ENCODE measurements at regions not wholly inside any gene's neighbourhood (a gene's known extent, or its start where the extent isn't known, plus 50 kb on each side); places are given as distances from the start of the nearest gene placed in this dataset.

DNA sequence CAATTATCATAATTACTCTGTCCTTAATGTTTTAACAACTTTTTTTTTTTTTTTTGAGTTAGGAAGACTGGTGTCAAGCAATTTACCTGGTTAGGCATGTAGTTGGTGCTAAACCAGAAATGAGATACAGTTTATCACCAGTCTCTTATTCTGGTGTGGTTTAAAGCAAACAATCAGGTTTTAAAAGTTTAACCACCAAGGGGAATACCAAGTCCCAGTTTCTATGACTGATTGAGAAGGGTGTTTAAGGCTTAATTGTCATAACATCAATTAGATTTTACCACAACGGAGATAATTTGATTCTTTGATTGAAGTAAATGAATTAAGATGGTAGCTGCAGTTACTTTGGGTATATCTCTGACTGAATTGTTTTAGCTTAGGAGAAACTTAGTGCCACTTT, 197.8 kb downstream of the TFAP2B start:
- no peak for DNase-seq (ENCODE audit: extremely low spot score)

DNA sequence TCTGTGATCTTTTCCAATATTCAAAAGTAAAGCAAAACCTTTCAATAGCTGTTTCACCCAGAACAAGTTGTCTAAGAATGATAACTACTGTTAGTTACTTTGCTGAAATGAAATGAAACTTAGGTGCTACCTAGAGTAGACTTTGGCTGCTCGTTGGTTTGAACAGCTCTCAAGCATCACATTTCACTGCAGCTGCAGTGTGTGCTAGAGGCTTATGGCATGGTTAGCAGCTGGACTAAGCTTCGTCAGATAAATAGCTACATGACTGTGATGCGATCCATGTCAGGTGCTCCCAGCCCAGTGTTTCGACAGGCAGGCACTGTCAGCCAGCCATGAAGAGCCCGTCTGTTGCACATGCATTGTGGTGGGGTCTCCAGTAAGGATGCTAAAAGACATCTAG, 201.1 kb downstream of the TFAP2B start:
- DNase-seq (ENCODE audit: extremely low spot score) = no peak
- TF ChIP-seq ELF4 (IDR thresholded peaks at IDR 0.05) = no peak
- TF ChIP-seq PKNOX1 (IDR thresholded peaks at IDR 0.05) = no peak
- no peak for TF ChIP-seq FOXK2 (IDR thresholded peaks at IDR 0.05)
- TF ChIP-seq SUZ12 (IDR thresholded peaks at IDR 0.05) = no peak
- no peak for TF ChIP-seq ZNF384 (IDR thresholded peaks at IDR 0.05)
- CTCF ChIA-PET = no interaction called here
- POLR2A ChIA-PET = no interaction called here

More for the DNA sequence above, 197.8 kb downstream of the TFAP2B start:
- CTCF ChIA-PET = no interaction called here
- TF ChIP-seq SUZ12 (IDR thresholded peaks at IDR 0.05) (no peak), FOXM1 (IDR thresholded peaks at IDR 0.05; ENCODE audit: borderline replicate concordance) (no peak), FOXK2 (IDR thresholded peaks at IDR 0.05) (no peak), SP1 (IDR thresholded peaks at IDR 0.05) (no peak), LEF1 (IDR thresholded peaks at IDR 0.05; ENCODE audit: borderline replicate concordance) (no peak), BHLHE40 (IDR thresholded peaks at IDR 0.05; ENCODE audit: borderline replicate concordance) (no peak), CTBP1 (IDR thresholded peaks at IDR 0.05; ENCODE audit: borderline replicate concordance) (no peak), TARDBP (IDR thresholded peaks at IDR 0.05) (no peak), NFRKB (IDR thresholded peaks at IDR 0.05) (no peak), FOXA1 (IDR thresholded peaks at IDR 0.05) (no peak), ARNT (IDR thresholded peaks at IDR 0.05) (no peak), PKNOX1 (IDR thresholded peaks at IDR 0.05) (no peak), HDGF (IDR thresholded peaks at IDR 0.05; ENCODE audit: borderline replicate concordance) (no peak), L3MBTL2 (conservative IDR thresholded peaks at IDR 0.05) (no peak)
- POLR2A ChIA-PET = no interaction called here

- ChIA-PET CTCF (no interaction called here), POLR2A (no interaction called here)
- TF ChIP-seq CTBP1 (IDR thresholded peaks at IDR 0.05; ENCODE audit: borderline replicate concordance) (no peak), FOXM1 (IDR thresholded peaks at IDR 0.05; ENCODE audit: borderline replicate concordance) (no peak), HDGF (IDR thresholded peaks at IDR 0.05; ENCODE audit: borderline replicate concordance) (no peak), NFRKB (IDR thresholded peaks at IDR 0.05) (no peak)
- DNase-seq (ENCODE audit: extremely low spot score) = no peak
Observed at GRCh38 chr6:51021171-51021570, 202.5 kb downstream of the TFAP2B start.

DNA sequence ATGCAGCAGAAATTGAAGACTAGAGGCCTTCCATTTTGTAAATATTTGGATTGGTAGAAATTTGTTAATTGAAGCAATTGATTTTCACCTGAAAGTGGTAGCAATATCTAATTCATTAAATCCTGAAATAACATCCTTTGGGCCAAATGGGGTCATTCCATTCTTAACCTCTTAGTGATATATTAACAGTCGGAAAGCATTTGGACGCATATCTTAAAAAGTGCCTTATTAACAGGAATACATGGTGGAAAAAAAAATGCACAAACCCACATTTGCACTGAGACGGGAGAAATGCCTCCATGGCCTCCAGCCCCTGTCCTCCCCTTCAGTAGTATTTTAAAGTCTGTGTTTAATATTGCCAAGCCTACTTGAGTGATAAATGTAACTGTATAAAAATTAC, 205.5 kb downstream of the TFAP2B start:
- DNase-seq (ENCODE audit: extremely low spot score) = no peak
- no peak for TF ChIP-seq SP1 (IDR thresholded peaks at IDR 0.05)
- no peak for TF ChIP-seq FOXM1 (IDR thresholded peaks at IDR 0.05; ENCODE audit: borderline replicate concordance)
- no peak for TF ChIP-seq HDGF (IDR thresholded peaks at IDR 0.05; ENCODE audit: borderline replicate concordance)
- no peak for TF ChIP-seq FOXK2 (IDR thresholded peaks at IDR 0.05)
- no peak for TF ChIP-seq ARNT (IDR thresholded peaks at IDR 0.05)
- TF ChIP-seq NFRKB (IDR thresholded peaks at IDR 0.05) = no peak
- no peak for TF ChIP-seq L3MBTL2 (conservative IDR thresholded peaks at IDR 0.05)
- no peak for TF ChIP-seq CTBP1 (IDR thresholded peaks at IDR 0.05; ENCODE audit: borderline replicate concordance)
- no peak for TF ChIP-seq ZNF384 (IDR thresholded peaks at IDR 0.05)
- no peak for TF ChIP-seq LEF1 (IDR thresholded peaks at IDR 0.05; ENCODE audit: borderline replicate concordance)
- no peak for TF ChIP-seq FOXA1 (IDR thresholded peaks at IDR 0.05)
- no peak for TF ChIP-seq SUZ12 (IDR thresholded peaks at IDR 0.05)
- no peak for TF ChIP-seq TARDBP (IDR thresholded peaks at IDR 0.05)
- ChIA-PET POLR2A (no interaction called here), CTCF (no interaction called here)

GRCh38 chr6:51025082-51025777, 206.6 kb downstream of the TFAP2B start:
- ChIA-PET CTCF (no interaction called here), POLR2A (no interaction called here)
- TF ChIP-seq CTBP1 (IDR thresholded peaks at IDR 0.05; ENCODE audit: borderline replicate concordance) (no peak), ELF4 (IDR thresholded peaks at IDR 0.05) (no peak), BHLHE40 (IDR thresholded peaks at IDR 0.05; ENCODE audit: borderline replicate concordance) (no peak), ARNT (IDR thresholded peaks at IDR 0.05) (no peak)
- DNase-seq (ENCODE audit: extremely low spot score) = no peak

DNA sequence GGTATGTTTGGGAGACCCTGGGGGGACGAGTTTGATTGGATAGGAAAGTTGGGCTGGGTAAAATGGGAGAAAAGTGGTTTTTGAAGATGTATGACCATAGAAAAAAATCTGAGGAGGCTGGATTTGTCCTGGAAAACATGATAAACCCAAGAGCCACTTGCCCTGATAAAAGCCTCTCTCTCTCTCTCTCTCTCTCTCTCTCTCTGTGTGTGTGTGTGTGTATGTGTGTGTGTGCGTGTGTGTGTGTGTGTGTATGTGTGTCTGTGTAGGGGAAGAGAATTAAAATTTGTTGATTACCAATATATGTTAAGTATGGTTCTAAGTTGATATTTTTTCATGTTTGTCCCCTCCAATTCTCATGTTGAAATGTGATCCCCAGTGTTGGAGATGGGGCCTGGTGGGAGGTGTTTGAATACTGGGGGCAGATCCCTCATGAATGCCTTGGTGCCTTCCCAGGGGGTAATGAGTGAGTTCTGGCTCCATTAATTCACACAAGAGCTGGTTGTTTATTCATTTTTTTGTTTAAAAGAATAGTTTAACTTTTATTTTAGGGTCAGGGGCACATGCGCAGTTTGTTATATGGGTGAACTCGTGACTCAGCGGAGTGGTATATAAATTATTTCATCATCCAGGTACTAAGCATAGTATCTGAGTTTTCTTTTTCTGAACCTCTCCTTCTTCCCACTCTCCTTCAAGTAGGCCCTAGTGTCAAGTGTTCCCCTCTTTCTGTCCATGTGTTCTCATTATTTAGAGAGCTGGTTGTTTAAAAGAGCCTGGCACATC, 208.8 kb downstream of the TFAP2B start:
- no peak for DNase-seq (ENCODE audit: extremely low spot score)
- TF ChIP-seq NFRKB (IDR thresholded peaks at IDR 0.05) (no peak), L3MBTL2 (conservative IDR thresholded peaks at IDR 0.05) (no peak), PKNOX1 (IDR thresholded peaks at IDR 0.05) (no peak), ELF4 (IDR thresholded peaks at IDR 0.05) (no peak), LEF1 (IDR thresholded peaks at IDR 0.05; ENCODE audit: borderline replicate concordance) (no peak), FOXM1 (IDR thresholded peaks at IDR 0.05; ENCODE audit: borderline replicate concordance) (no peak), FOXA1 (IDR thresholded peaks at IDR 0.05) (no peak), SUZ12 (IDR thresholded peaks at IDR 0.05) (no peak), CTBP1 (IDR thresholded peaks at IDR 0.05; ENCODE audit: borderline replicate concordance) (no peak), ZNF384 (IDR thresholded peaks at IDR 0.05) (no peak), FOXK2 (IDR thresholded peaks at IDR 0.05) (no peak), BHLHE40 (IDR thresholded peaks at IDR 0.05; ENCODE audit: borderline replicate concordance) (no peak)
- POLR2A ChIA-PET = no interaction called here
- CTCF ChIA-PET = no interaction called here
